Large intestine (tissue), 3 donors: ENCODE measurements at regions not wholly inside any gene's neighbourhood (a gene's known extent, or its start where the extent isn't known, plus 50 kb on each side); places are given as distances from the start of the nearest gene placed in this dataset.
"Not testable (repeated sequence)": the region's sequence is repeated elsewhere in the genome, so short reads cannot be mapped to it uniquely, and the experiment has no call there.

Experiments used
- DNase-seq, 2 donors: peaks; one replicate each; pipeline versions ENCODE4 v3.0.0 to v3.0.0-alpha.2; 2013
- H3K27ac ChIP-seq: one replicate; pipeline ENCODE4 v1.5.1; 2013; ENCODE audit warnings: low read length
- H3K27me3 ChIP-seq: 2 replicates; pipeline ENCODE4 v1.6.1; 2013; ENCODE audit warnings: low read length; ENCODE audit not compliant: control insufficient read depth, insufficient read depth
- H3K36me3 ChIP-seq: 2 replicates; pipeline ENCODE4 v1.6.1; 2013; ENCODE audit warnings: low read length; ENCODE audit not compliant: control insufficient read depth, insufficient read depth
- H3K4me1 ChIP-seq: one replicate; pipeline ENCODE4 v1.6.1; 2013; ENCODE audit warnings: low read length; ENCODE audit not compliant: control insufficient read depth, insufficient read depth
- H3K4me3 ChIP-seq: one replicate; pipeline ENCODE4 v1.5.1; 2013; ENCODE audit warnings: low read length
- H3K9me3 ChIP-seq: one replicate; pipeline ENCODE4 v1.6.1; 2013; ENCODE audit warnings: mild to moderate bottlenecking, low read depth, low read length, moderate library complexity; ENCODE audit not compliant: control insufficient read depth
- WGBS: methylation state at CpG from one replicate; pipeline ENCODE4 v1.1.5; 2013; ENCODE audit warnings: low lambda C conversion rate; ENCODE audit not compliant: insufficient coverage; 5-methylcytosine and 5-hydroxymethylcytosine counted together

- Histone ChIP-seq H3K27me3 (peaks cover 2% of the 10 kb centered on the region), H3K27ac (no peak overlapping the region), H3K4me3 (no peak overlapping the region), H3K4me1 (no peaks in the 10 kb centered on the region), H3K9me3 (no peaks in the 10 kb centered on the region), H3K36me3 (no peaks in the 10 kb centered on the region)
- DNase-seq: no peak
- 73% methylated on average over 2 of the region's 2 CpGs for WGBS
Measured at GRCh38 chr17:20926532-20926931, 116.3 kb downstream of the USP22 start.

- Histone ChIP-seq H3K36me3 (no peaks in the 10 kb centered on the region), H3K27me3 (peaks cover 2% of the 10 kb centered on the region), H3K4me1 (no peaks in the 10 kb centered on the region), H3K27ac (no peak overlapping the region), H3K9me3 (no peaks in the 10 kb centered on the region), H3K4me3 (no peak overlapping the region)
- DNase-seq: no peak
- WGBS: no CpG with 5 or more reads among the region's 7 CpGs
Measured at GRCh38 chr17:20927308-20927977, 115.4 kb downstream of the USP22 start.

- no peaks in the 10 kb centered on the region for H3K36me3 ChIP-seq
- no peaks in the 10 kb centered on the region for H3K27me3 ChIP-seq
- H3K9me3 ChIP-seq: no peaks in the 10 kb centered on the region
- no peaks in the 10 kb centered on the region for H3K4me1 ChIP-seq
- no peak overlapping the region for H3K27ac ChIP-seq
- no peak overlapping the region for H3K4me3 ChIP-seq
- 83% methylated on average over 4 of the region's 5 CpGs for WGBS
- no peak for DNase-seq
Measured at GRCh38 chr17:20929334-20929733, 113.5 kb downstream of the USP22 start.

GRCh38 chr17:20930081-20930760, 112.6 kb downstream of the USP22 start:
- Histone ChIP-seq H3K36me3 (no peaks in the 10 kb centered on the region), H3K9me3 (no peaks in the 10 kb centered on the region), H3K27me3 (no peaks in the 10 kb centered on the region), H3K27ac (no peak overlapping the region), H3K4me1 (no peaks in the 10 kb centered on the region), H3K4me3 (no peak overlapping the region)
- no peak for DNase-seq
- 100% methylated on average over 1 of the region's 5 CpGs for WGBS

- not testable (repeated sequence) for H3K9me3 ChIP-seq, H3K4me3 ChIP-seq, H3K27me3 ChIP-seq, H3K36me3 ChIP-seq, DNase-seq, H3K27ac ChIP-seq, H3K4me1 ChIP-seq
- no CpG with 5 or more reads among the region's 3 CpGs for WGBS
Measured at GRCh38 chr17:20933040-20933439, 109.8 kb downstream of the USP22 start.

- Histone ChIP-seq H3K4me3 (no peak overlapping the region), H3K4me1 (no peaks in the 10 kb centered on the region), H3K27me3 (no peaks in the 10 kb centered on the region), H3K9me3 (no peaks in the 10 kb centered on the region), H3K36me3 (no peaks in the 10 kb centered on the region), H3K27ac (no peak overlapping the region)
- no peak for DNase-seq
Measured at GRCh38 chr17:20934288-20934687, 108.5 kb downstream of the USP22 start.

GRCh38 chr17:20935740-20936139, 107.1 kb downstream of the USP22 start:
- no CpG with 5 or more reads among the region's 2 CpGs for WGBS
- Histone ChIP-seq H3K36me3 (no peaks in the 10 kb centered on the region), H3K4me1 (no peaks in the 10 kb centered on the region), H3K4me3 (no peak overlapping the region), H3K9me3 (no peaks in the 10 kb centered on the region), H3K27ac (no peak overlapping the region), H3K27me3 (no peaks in the 10 kb centered on the region)
- DNase-seq: no peak

GRCh38 chr17:20938244-20938643, 104.6 kb downstream of the USP22 start:
- H3K9me3 ChIP-seq: no peaks in the 10 kb centered on the region
- H3K27me3 ChIP-seq: no peaks in the 10 kb centered on the region
- no peaks in the 10 kb centered on the region for H3K4me1 ChIP-seq
- H3K4me3 ChIP-seq: no peak overlapping the region
- no CpG with 5 or more reads among the region's 15 CpGs for WGBS
- no peak for DNase-seq
- no peak overlapping the region for H3K27ac ChIP-seq
- no peaks in the 10 kb centered on the region for H3K36me3 ChIP-seq

GRCh38 chr17:20938988-20939615, 103.7 kb downstream of the USP22 start:
- no peaks in the 10 kb centered on the region for H3K27me3 ChIP-seq
- no peaks in the 10 kb centered on the region for H3K36me3 ChIP-seq

GRCh38 chr17:20941872-20942271, 100.9 kb downstream of the USP22 start:
- Histone ChIP-seq H3K36me3 (no peaks in the 10 kb centered on the region), H3K4me3 (no peak overlapping the region), H3K27ac (no peak overlapping the region), H3K4me1 (no peaks in the 10 kb centered on the region), H3K9me3 (no peaks in the 10 kb centered on the region), H3K27me3 (no peaks in the 10 kb centered on the region)
- no CpG with 5 or more reads among the region's 5 CpGs for WGBS
- DNase-seq: no peak

More at GRCh38 chr17:20938988-20939615, 103.7 kb downstream of the USP22 start:
- no peak overlapping the region for H3K27ac ChIP-seq
- no peak overlapping the region for H3K4me3 ChIP-seq
- no peaks in the 10 kb centered on the region for H3K4me1 ChIP-seq
- DNase-seq: no peak
- H3K9me3 ChIP-seq: no peaks in the 10 kb centered on the region
